HepG2 (cell line): ENCODE measurements at regions not wholly inside any gene's neighbourhood (a gene's known extent, or its start where the extent isn't known, plus 50 kb on each side); places are given as distances from the start of the nearest gene placed in this dataset.

ENCODE experiments used
- ARNT2 ChIP-seq: sonication (generic); formaldehyde crosslinking; IDR thresholded peaks from 2 replicates; pipeline ENCODE4 v1.8.0; 2022; ENCODE audit warnings: mild to moderate bottlenecking, low read depth, missing genetic modification reagents, moderate library complexity
- CENPX ChIP-seq: sonication (generic); formaldehyde crosslinking; IDR thresholded peaks from 2 replicates; pipeline ENCODE4 v1.9.0; 2021; ENCODE audit warnings: mild to moderate bottlenecking, missing genetic modification reagents, moderate library complexity
- GABPB1 ChIP-seq: IDR thresholded peaks from 2 replicates; pipeline ENCODE4 v1.6.1; 2016; ENCODE audit warnings: mild to moderate bottlenecking, missing genetic modification reagents, moderate library complexity, missing compliant biosample characterization
- MIER3 ChIP-seq: IDR thresholded peaks from 2 replicates; pipeline ENCODE4 v1.6.1; 2016; ENCODE audit warnings: missing compliant biosample characterization, borderline replicate concordance
- NCOA5 ChIP-seq: sonication (generic); formaldehyde crosslinking; IDR thresholded peaks from 2 replicates; pipeline ENCODE4 v1.4.0; 2020; ENCODE audit warnings: missing genetic modification reagents
- NFYB ChIP-seq: sonication (generic); formaldehyde crosslinking; IDR thresholded peaks from 2 replicates; pipeline ENCODE4 v1.4.0; 2020; ENCODE audit warnings: missing genetic modification reagents
- NFYC ChIP-seq: IDR thresholded peaks from 2 replicates; pipeline ENCODE4 v1.6.1; 2016; ENCODE audit warnings: missing genetic modification reagents, missing compliant biosample characterization
- REPIN1 ChIP-seq: sonication (generic); formaldehyde crosslinking; IDR thresholded peaks from 2 replicates; pipeline ENCODE4 v1.8.0; 2022; ENCODE audit warnings: missing genetic modification reagents, low read depth, mild to moderate bottlenecking, borderline replicate concordance
- ZC3H4 ChIP-seq: sonication (generic); formaldehyde crosslinking; IDR thresholded peaks from 2 replicates; pipeline ENCODE4 v1.4.0; 2020; ENCODE audit warnings: missing genetic modification reagents, borderline replicate concordance
- ZFP36L1 ChIP-seq: sonication (generic); formaldehyde crosslinking; IDR thresholded peaks from 2 replicates; pipeline ENCODE4 v1.8.0; 2022; ENCODE audit warnings: mild to moderate bottlenecking, missing genetic modification reagents, moderate library complexity
- ZFP41 ChIP-seq: sonication (generic); formaldehyde crosslinking; IDR thresholded peaks from 2 replicates; pipeline ENCODE4 v1.4.0; 2020; ENCODE audit warnings: mild to moderate bottlenecking, missing genetic modification reagents, borderline replicate concordance
- ZKSCAN1 ChIP-seq: fragments of 150-350 bp; IDR thresholded peaks from 2 replicates; pipeline ENCODE4 v1.6.1; 2014; ENCODE audit warnings: low read length
- ZNF274 ChIP-seq: sonication (generic); formaldehyde crosslinking; IDR thresholded peaks from 2 replicates; pipeline ENCODE4 v1.5.1; 2020; ENCODE audit warnings: mild to moderate bottlenecking, missing genetic modification reagents
- TF ChIP-seq, protein P1 (sequence below): IDR thresholded peaks from 2 replicates; pipeline ENCODE4 v1.6.1; 2016; ENCODE audit warnings: missing compliant biosample characterization, missing genetic modification reagents, borderline replicate concordance
- TF ChIP-seq, protein P2 (sequence below): sonication (generic); formaldehyde crosslinking; IDR thresholded peaks from 2 replicates; pipeline ENCODE4 v1.4.0; 2020; ENCODE audit warnings: missing genetic modification reagents, mild to moderate bottlenecking, borderline replicate concordance

DNA sequence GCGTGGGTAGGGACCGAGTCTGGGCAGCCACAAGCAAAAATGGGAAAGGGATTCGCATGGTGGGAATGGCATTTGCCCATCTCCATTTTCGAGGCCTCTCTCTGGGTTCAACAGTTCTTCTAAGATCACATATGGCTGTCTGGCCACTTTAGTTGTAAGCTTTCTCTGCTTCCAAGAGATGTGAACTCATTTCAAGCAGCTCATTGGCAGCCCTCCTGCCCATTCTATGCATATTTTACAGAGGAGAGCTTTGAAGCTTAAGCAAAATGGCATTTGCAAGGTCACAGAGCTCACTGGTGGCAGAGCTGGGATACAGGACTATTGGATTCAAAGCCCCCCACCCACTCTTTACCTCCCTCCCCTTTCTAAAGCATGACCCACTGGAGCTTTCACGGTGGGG lies 93.7 kb downstream of the HHIPL2 start (continued):
- no peak for TF ChIP-seq ZNF274 (CRISPR knock-in tag)
- TF ChIP-seq ZFP41 (CRISPR knock-in tag), result no peak
- TF ChIP-seq ARNT2, result no peak
- no peak for TF ChIP-seq NFYB
- no peak for TF ChIP-seq CENPX (CRISPR knock-in tag)
- TF ChIP-seq, protein P1, sequence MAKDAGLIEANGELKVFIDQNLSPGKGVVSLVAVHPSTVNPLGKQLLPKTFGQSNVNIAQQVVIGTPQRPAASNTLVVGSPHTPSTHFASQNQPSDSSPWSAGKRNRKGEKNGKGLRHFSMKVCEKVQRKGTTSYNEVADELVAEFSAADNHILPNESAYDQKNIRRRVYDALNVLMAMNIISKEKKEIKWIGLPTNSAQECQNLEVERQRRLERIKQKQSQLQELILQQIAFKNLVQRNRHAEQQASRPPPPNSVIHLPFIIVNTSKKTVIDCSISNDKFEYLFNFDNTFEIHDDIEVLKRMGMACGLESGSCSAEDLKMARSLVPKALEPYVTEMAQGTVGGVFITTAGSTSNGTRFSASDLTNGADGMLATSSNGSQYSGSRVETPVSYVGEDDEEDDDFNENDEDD (CRISPR knock-in tag), result no peak
- TF ChIP-seq MIER3 (CRISPR knock-in tag), result no peak
- TF ChIP-seq ZC3H4 (CRISPR knock-in tag), result no peak
- TF ChIP-seq REPIN1 (CRISPR knock-in tag), result no peak
- no peak for TF ChIP-seq GABPB1
- TF ChIP-seq, protein P2, sequence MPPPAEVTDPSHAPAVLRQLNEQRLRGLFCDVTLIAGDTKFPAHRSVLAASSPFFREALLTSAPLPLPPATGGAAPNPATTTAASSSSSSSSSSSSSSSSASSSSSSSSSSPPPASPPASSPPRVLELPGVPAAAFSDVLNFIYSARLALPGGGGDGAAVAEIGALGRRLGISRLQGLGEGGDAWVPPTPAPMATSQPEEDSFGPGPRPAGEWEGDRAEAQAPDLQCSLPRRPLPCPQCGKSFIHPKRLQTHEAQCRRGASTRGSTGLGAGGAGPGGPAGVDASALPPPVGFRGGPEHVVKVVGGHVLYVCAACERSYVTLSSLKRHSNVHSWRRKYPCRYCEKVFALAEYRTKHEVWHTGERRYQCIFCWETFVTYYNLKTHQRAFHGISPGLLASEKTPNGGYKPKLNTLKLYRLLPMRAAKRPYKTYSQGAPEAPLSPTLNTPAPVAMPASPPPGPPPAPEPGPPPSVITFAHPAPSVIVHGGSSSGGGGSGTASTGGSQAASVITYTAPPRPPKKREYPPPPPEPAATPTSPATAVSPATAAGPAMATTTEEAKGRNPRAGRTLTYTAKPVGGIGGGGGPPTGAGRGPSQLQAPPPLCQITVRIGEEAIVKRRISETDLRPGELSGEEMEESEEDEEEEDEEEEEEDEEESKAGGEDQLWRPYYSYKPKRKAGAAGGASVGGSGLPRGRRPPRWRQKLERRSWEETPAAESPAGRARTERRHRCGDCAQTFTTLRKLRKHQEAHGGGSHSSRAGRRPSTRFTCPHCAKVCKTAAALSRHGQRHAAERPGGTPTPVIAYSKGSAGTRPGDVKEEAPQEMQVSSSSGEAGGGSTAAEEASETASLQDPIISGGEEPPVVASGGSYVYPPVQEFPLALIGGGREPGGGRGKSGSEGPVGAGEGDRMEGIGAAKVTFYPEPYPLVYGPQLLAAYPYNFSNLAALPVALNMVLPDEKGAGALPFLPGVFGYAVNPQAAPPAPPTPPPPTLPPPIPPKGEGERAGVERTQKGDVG (CRISPR knock-in tag), result no peak
- no peak for TF ChIP-seq NCOA5 (CRISPR knock-in tag)
- no peak for TF ChIP-seq ZFP36L1 (CRISPR knock-in tag)
- no peak for TF ChIP-seq ZKSCAN1
- no peak for TF ChIP-seq NFYC (CRISPR knock-in tag)
